Left ventricle myocardium superior (tissue), 1 donor: ENCODE measurements at regions not wholly inside any gene's neighbourhood (a gene's known extent, or its start where the extent isn't known, plus 50 kb on each side); places are given as distances from the start of the nearest gene placed in this dataset.
"Not testable (repeated sequence)": the region's sequence is repeated elsewhere in the genome, so short reads cannot be mapped to it uniquely, and the experiment has no call there.

Source experiments
- ATAC-seq: fragments of 200-7000 bp; cut with Tn5 transposase; one replicate; pipeline ENCODE4 v1.9.1; 2020; ENCODE audit warnings: mild to moderate bottlenecking, moderate library complexity
- DNase-seq: peaks from one replicate; pipeline ENCODE4 v3.0.0-alpha.2; 2020
- intact Hi-C: fragments of 100-400 bp; cut with micrococcal nuclease; formaldehyde crosslinking; loops from one replicate; pipeline ENCODE4 v1.11.0; 2022
- donor health status: DM: no; HTN: yes; CAD: no; lungs with severe emphysema.

DNA sequence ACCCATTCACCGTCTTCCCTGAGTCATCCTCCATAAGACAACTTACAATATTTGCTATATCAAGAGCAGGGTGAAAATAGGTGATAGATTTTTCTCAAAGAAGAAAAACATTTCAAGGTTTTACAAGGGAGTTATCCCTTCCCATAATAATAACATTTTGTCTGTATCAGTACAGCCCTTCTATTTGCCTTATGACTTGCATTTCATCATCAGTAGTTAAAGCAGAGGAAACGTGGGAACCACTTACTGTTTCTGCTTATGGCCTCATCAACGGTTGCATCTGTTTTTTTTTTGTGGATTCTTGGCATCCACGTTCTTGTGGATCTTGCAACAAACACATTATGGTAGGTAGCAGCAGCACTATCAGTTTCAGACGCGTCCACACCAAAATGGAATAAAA lies 678.4 kb upstream of the DEFB115 start:
- intact Hi-C loops, ATAC-seq, DNase-seq: not testable (repeated sequence)

DNA sequence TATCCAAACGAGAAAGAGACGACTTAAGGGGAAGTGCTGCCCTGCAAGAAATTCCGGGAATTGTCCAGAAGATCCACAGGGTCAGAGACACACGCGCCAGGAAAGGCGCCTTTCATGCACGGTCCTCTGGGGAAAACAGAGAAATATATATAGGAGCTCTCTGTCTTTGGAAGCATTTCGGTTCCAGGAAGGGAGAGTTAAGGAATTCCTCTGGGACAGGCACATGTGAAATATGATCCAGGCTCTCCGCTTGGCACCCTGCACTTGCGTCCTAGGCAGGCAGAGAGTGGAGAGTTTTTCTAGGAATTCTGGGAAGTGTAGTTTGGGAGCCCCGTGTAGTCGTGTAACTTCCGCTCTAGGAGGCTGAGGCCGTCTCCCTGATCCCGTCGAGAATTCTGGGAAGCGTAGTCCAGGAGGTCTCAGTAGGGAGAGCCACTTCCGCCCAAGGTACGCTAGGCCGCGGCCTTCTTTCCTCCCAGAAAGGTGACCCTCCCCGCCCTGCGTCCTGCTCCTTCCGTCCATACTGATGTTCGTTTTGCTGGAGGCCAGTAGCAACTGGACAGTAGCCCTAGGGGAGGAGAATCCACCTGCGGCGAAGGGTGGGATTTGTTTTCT lies 677.5 kb upstream of the DEFB115 start:
- intact Hi-C loops = not testable (repeated sequence)
- DNase-seq (peak; percentile 65), ATAC-seq (peak; percentile 100)

DNA sequence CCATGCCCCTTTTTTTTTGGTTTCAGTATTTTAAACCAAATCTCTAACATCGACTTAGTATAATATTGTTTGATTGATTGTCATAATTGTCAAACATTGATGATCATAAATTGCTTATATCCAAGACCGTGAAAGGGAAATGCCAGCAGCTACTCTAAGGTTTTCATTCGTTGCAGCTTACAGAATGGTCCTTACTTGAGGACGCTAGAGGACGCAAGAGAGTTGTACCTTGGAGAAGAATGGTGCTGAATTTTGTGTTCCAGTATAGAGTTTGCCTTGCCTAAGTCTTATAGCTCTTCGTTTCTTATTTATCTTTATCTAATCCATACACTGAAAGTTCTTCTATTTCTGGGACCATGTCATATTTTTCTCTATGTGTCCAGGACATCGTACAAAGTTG lies 675.6 kb upstream of the DEFB115 start:
- intact Hi-C loops, ATAC-seq, DNase-seq: not testable (repeated sequence)

DNA sequence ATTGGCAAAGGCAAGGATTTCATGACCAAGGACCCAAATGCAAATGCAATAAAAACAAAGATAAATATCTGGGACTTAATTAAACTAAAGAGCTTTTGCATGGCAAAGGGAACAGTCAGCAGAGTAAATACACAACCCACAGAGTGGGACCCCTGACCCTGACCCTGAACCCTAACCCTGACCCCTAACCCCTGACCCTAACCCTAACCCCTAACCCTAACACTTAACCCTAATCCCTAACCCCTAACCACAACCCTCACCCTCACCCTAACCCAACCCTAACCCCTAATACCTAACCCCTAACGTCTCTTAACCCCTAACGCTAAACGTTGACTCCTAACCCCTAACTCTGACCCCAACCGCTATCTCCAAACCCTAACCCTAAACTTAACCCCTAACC lies 673.1 kb upstream of the DEFB115 start:
- intact Hi-C loops, DNase-seq, ATAC-seq: not testable (repeated sequence)

DNA sequence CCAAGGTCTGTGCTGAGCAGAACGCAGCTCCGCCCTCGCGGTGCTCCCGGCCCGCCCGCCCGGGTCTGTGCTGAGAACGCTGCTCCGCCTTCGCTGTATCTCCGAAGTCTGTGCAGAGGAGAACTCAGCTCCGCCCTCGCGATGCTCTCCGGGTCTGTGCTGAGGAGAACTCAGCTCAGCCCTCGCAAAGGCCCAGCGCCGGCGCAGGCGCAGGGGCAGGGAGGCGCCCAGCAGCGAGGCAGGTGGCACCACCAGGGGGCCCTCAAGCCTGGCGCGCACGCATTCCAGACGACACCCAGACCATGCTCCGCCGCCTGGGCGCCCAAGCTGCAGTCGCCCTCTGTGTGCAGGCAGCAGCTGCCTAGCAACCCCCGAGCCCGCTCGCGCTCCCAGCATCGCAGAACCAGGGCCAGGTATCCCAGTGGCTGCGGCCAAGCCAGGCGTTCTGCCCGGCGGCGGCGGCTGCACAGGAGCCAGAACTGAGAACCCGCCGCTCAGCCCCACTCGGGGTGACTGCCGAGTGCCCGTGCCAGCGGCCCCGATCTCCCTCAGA lies 672.1 kb upstream of the DEFB115 start:
- peak; percentile 100 for ATAC-seq
- DNase-seq = peak; percentile 73
- intact Hi-C loops = not testable (repeated sequence)

DNA sequence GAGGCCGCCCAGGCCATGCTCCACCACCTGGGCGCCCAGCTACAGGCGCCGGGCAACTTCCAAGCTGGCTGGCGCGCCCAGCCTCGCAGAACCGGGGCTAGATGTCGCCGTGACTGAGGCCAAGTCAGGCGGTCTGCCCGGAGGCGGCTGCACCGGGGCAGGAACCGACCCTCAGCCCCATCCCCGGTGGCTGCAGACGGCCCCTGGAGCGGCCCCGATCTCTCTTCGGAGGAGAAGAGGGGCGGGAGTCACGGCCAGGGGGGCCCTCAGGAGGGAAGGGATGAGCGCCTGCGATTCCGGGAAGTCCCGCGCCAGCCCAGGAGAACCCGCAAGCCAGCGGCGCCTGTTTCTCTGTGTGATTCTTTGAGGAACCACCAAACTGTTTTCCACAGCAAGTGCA lies 671.3 kb upstream of the DEFB115 start:
- ATAC-seq, intact Hi-C loops, DNase-seq: not testable (repeated sequence)

DNA sequence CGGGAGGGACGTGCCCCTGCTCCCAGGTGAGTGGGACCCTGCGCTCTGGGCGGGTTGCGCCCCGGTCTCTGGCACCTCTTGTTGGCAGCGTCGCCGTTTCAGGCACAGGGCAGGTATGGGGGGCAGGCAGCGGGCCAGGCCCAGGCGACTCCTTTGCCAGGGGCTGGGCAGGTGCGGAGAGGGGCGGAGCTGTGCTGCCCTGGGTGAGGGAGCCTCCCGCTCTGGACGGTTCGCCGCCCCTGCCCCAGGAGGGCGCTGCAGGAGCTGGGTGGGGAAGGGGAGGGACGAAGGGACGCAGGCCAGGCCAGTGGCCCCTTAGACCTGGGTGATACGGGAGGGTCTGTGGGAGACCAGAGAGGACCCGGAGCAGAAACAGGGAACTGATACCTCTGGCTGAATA lies 663.9 kb upstream of the DEFB115 start:
- ATAC-seq (no peak), DNase-seq (no peak)
- intact Hi-C loops = no loop called here

DNA sequence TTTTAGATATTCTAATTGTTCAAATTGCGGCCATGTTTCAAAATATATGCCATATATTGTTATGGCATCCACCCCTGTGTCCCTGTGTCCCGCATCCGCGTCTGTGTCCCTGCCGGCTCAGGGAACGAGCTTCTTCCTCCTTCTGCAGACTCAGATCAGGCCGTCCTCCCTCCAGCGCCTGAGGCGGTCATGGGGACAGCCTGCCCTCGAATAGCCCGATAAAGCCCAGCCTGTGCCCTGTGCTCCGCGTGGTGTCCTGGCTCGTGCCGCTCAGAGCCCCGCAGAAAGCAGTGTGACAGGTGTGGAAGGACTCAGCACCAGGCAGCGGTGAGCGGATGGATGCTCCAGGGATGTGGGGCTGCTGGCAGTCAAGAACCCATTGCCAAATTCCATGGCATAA lies 663.4 kb upstream of the DEFB115 start:
- intact Hi-C loops = no loop called here
- ATAC-seq (no peak), DNase-seq (no peak)

DNA sequence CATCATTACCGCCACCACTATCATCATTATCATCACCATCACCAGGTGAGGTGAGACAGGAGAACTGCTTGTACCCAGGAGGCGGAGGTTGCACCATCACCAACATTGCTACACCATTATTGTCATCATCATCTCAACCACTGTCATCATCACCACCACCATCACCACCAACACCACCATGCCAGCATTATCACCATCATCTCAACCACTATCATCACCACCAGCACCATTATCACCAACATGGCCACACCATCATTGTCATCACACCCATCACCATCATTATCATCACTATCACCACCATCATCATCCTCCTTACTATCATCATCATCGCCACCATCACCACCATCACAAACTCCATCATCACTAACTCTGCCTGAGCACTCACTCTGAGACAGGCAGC lies 661.8 kb upstream of the DEFB115 start:
- ATAC-seq = no peak
- DNase-seq = no peak

DNA sequence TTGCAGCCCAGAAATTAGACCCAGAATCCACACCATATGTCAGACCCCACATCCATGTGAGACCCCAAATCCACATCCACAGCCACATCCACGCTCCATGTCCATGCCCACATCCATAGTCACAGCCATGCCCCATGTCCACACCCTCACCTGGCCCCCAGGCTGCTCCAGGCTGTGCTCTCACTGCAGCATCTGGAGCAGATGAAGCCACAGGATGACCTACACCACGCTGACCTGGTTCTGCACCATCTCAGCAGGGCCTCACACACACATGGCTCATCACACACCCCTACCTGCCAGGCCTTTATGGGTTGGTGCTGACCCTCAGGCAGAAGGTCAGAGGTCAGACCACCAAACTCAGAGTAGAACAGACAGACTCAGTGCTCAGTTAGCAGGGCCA lies 660.0 kb upstream of the DEFB115 start:
- intact Hi-C loops, ATAC-seq: not testable (repeated sequence)

More for the DNA sequence above, 661.8 kb upstream of the DEFB115 start:
- intact Hi-C loops = no loop called here

DNA sequence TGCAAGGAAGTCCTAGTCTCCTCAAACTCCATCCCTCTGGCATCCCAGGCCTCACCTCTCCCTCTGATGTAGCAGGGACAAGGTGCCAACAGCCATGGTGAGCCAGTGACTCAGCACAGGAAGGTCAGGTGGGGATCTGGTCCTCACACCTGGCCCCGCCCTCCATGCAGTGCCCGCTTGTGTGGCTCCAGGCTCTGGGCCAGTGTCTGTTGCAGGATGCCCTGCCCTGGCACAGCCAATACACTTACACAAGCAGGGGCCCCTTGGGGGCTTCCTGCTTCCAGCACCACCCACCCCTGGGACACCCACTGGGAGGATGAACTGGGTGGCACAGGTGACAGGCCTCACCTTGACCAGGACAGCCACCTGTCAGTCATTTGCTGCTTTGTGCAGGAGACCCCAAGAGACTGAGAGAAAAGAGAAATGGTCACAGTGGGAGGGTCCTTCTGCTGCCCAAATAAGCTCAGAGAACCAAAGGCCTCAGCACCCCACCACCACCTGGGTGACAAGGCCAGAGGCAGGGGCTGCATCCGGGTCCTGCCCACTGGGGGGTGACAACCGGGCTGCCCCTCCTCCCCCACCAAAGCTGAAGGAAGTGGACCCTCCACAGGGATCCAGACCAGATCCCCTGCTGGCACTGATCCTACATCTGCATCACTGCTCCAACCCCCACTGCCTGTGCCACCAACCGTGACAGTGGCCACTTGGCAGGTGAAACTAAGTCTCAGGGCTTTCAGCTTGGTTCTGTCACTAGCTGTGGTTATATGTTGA lies 658.8 kb upstream of the DEFB115 start:
- ATAC-seq (no peak), DNase-seq (no peak)
- intact Hi-C loops = no loop called here

More for the DNA sequence above, 660.0 kb upstream of the DEFB115 start:
- not testable (repeated sequence) for DNase-seq

DNA sequence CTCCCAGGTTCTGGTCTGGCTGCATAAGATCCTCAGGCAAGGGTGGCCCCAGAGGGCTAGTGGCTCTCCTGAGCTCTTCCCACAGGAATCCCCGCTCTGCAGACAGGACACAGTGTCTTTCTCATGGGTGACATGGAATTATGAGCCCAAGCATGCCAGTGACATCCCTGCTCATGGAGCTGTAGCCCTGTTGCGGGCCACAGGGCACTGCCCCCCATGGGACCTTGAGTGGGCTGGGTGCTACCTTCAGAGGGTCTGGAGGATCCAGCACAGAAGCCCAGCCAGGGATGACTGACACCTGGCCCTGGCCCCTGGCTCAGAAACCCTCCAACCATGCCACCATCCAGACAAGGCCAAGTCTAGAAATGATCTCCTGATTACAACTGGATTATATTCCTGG lies 657.5 kb upstream of the DEFB115 start:
- intact Hi-C loops = no loop called here
- DNase-seq (no peak), ATAC-seq (no peak)

DNA sequence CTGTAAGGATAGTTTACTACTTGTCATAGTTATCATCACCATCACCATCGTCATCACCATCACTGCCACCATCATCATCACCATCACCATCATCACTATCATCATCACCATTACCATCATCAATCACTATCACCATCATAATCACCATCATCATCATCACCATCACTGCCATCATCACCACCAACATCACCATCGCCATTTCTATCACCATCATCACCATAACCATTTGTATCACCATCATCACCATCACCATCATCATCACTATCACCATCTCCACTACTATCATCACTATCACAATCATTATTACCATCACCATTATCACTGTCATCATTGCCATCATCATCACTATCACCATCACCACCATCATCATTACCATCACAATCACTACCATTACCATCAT lies 655.5 kb upstream of the DEFB115 start:
- no peak for DNase-seq
- ATAC-seq = no peak
- intact Hi-C loops = no loop called here

DNA sequence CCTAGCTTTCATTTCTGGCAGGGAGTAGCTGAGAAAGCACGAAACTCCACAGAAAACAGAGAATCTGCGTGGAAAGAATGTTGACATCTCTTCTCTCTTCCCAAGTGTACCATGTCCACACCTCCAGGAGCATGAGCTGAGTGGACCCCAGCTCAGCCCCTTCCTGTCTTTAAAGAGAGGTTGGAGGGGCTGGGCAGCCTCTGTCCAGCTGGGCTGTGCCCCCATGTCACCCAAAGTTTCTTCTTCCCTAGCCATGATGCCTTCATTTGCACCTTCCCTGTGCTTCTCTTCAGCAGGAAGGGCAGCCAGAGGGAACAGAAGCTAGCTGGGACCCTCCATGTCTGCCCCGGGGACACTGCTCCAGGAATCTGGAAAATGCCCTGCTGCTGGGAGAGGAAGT lies 655.0 kb upstream of the DEFB115 start:
- intact Hi-C loops = no loop called here
- DNase-seq (no peak), ATAC-seq (no peak)

DNA sequence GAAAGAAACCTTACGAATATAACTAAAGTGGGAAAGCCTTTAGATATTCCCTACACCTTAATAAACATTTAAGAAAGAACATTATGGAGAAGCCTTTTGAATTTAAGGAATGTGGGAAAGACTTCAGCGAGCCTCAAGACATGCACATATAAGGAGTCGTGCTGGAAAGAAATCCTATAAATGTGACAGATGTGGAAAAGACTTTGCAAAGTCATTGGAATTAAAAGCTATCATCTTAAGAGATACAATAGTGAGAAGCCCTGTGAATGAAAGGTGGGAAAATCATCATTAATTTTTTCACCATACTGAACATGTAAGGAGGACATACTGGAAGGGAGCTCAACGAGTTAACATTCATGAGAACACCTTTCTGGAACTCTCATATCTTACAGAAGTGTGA lies 650.5 kb upstream of the DEFB115 start:
- intact Hi-C loops = no loop called here
- DNase-seq (no peak), ATAC-seq (no peak)

DNA sequence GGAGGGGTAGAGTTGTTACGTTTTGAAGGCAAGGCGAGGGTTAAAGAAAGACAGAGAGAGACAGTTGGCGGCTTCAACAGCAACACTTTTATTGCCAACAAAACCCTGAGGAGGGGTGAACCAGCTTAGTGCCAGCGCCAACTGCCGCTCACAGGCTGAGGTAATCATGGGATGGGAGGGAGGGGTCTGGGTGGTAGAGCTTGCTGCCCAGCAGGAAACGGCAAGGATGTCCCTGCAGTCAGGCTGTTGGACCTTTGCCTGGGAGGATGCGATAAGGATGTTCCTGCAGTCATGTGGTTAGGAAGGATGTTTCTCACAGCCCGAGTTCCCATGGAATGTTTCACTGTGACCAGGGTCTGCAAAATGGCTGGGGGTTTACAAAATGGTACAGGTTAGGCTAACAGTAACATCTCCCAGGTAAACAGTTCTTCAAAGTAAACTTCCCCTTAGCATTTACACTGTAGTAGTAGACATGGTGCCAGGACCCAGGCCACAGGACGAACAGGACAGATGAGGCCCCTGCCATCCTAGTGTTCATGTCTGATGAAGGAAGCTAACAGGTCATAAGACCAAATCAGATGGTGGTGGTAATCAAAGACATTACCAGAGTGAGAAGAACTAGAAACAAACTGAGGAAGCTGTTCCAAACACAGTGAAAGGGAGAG lies 647.3 kb upstream of the DEFB115 start:
- intact Hi-C loops = no loop called here
- ATAC-seq (peak; percentile 31), DNase-seq (no peak)

DNA sequence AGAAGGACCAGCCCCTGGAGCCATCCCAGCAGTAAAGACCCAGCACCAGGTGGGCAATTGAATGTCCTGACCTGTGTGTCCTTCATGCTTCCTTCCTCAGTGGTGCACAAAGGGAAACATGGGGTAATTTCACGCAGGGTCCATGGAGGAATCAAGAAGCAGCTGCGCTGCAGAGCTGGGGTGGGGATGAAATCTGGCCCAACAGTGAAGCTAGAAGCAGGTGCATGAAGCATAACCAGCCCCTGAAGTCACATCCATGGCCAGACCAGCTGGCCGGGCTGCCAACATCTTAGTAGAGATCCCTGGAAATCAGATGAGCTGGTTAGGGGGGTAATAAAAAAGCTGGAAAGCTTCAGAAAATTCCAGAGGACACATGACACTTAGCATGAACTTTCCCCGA lies 646.7 kb upstream of the DEFB115 start:
- intact Hi-C loops = no loop called here
- ATAC-seq (no peak), DNase-seq (no peak)

DNA sequence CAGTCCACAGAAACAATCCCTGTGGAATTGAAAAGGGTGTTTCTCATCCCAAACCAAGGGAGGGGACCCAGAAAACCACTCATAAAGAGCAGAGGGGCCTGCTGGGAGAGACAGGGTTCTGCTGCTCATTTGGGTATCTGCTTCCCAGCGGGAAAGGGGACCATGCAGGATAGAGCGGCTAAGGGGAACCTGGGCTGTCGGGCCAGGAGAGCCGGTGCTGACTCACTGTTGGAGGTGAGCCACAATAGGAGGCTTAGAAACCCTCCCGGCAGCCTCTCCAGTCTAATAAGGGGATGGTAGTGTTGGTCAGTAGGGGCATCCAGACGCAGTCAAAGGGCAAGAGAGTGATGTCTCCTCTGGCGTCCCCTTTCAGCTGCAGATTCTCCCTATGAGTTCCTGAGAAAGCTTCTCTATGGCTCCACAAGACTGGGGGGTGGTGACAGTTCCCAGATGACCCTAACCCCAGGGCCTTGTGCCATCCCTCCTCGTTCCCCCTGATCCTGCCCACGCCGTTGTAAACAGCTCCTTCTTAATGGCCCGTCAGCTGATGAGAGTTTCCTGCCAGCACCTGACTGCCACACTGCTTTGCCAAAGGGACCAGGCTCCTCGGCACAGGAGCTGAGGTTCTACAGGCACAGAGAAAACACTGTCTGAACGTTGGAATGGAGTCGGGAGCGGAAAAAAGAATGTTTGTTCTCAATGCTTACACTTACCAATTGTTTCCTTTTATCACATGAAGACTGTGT lies 646.1 kb upstream of the DEFB115 start:
- ATAC-seq = no peak
- intact Hi-C loops = no loop called here

DNA sequence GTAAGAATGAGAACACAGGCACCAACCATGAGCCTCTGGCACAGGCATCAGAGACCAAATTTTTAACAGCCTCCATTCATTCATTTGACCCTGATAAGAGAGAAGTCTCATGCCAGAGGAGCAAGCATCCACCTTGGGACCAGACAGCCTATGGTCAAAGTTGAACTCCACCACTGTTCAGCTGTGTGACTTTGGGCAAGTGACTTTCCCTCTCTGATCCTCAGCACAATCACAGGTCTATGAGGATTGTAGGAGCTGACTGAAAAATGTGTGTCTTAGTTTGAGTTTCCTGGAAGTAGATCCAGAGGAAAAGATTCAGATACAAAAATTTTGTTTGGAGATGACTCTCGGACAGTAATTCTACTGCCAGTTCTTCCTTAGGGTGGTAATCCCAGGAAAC lies 645.1 kb upstream of the DEFB115 start:
- intact Hi-C loops = no loop called here
- DNase-seq (no peak), ATAC-seq (no peak)

More for the DNA sequence above, 646.1 kb upstream of the DEFB115 start:
- no peak for DNase-seq
